GM12891 (cell line): ENCODE measurements at regions not wholly inside any gene's neighbourhood (a gene's known extent, or its start where the extent isn't known, plus 50 kb on each side); places are given as distances from the start of the nearest gene placed in this dataset.

ENCODE experiments used
- PAX5 ChIP-seq: IDR thresholded peaks from 2 replicates; pipeline ENCODE4 v1.6.1; 2011; ENCODE audit warnings: low read length, moderate library complexity, mild to moderate bottlenecking; ENCODE audit not compliant: insufficient read depth, severe bottlenecking
- POLR2A ChIP-seq: IDR thresholded peaks from 2 replicates; pipeline ENCODE4 v1.6.1; 2011; ENCODE audit warnings: low read depth, low read length, control low read depth
- POLR2AphosphoS5 ChIP-seq: IDR thresholded peaks from 2 replicates; pipeline ENCODE4 v1.6.1; 2011; ENCODE audit warnings: low read depth, low read length, control low read depth
- POU2F2 ChIP-seq: IDR thresholded peaks from 2 replicates; pipeline ENCODE4 v1.6.1; 2011; ENCODE audit warnings: low read depth, mild to moderate bottlenecking, control low read depth, low read length, moderate library complexity
- SPI1 ChIP-seq: IDR thresholded peaks from 2 replicates; pipeline ENCODE4 v1.6.1; 2011; ENCODE audit warnings: low read depth, low read length, control low read depth
- TAF1 ChIP-seq: IDR thresholded peaks from 2 replicates; pipeline ENCODE4 v1.6.1; 2011; ENCODE audit warnings: low read depth, low read length, control low read depth

- no peak for TF ChIP-seq POLR2AphosphoS5
- no peak for TF ChIP-seq POLR2A
- TF ChIP-seq SPI1: no peak
- no peak for TF ChIP-seq PAX5
- TF ChIP-seq TAF1: no peak
- no peak for TF ChIP-seq POU2F2
Measured at GRCh38 chr6:3949521-3949920, 100.3 kb downstream of the FAM50B start.
